B cell (primary cell): ENCODE measurements at regions not wholly inside any gene's neighbourhood (a gene's known extent, or its start where the extent isn't known, plus 50 kb on each side); places are given as distances from the start of the nearest gene placed in this dataset.

Experiments used
- ATAC-seq: fragments of 200-7000 bp; cut with Tn5 transposase; one replicate; pipeline ENCODE4 v1.10.0; 2021; ENCODE audit warnings: low read depth, mild to moderate bottlenecking, moderate number of reproducible peaks, moderate library complexity
- CTCF ChIA-PET: fragments of 350-600 bp; sonication (Branson Sonifier 250); formaldehyde crosslinking; loops from one replicate; lab custom pipeline; 2021; ENCODE audit warnings: antibody characterized with exemption, inconsistent platforms; lab: Charles Lee
- POLR2A ChIA-PET: fragments of 350-600 bp; sonication (Branson Sonifier 250); formaldehyde crosslinking; loops from one replicate; lab custom pipeline; 2021; ENCODE audit warnings: antibody characterized with exemption; lab: Charles Lee
- DNase-seq: peaks from one replicate; pipeline ENCODE4 v3.0.0; 2013
- H2AFZ ChIP-seq: 2 replicates; pipeline ENCODE4 v1.6.1; 2012; ENCODE audit warnings: mild to moderate bottlenecking, low read depth, low read length; ENCODE audit not compliant: insufficient read depth, poor library complexity, severe bottlenecking
- H3K27ac ChIP-seq, 2 donors: 1 replicate in 1 of 2; 2 replicates in 1 of 2; pipeline ENCODE4 v1.5.1; 2012 to 2013; ENCODE audit warnings: low read length in 2 of 2, mild to moderate bottlenecking in 2 of 2, moderate library complexity in 1 of 2
- H3K27me3 ChIP-seq, 4 experiments: fragments of 200-600 bp in 1 of 4; sonication (generic) in 1 of 4; replicated peaks in 1 of 4; 1 replicate in 2 of 4; 2 replicates in 2 of 4; pipeline versions ENCODE4 v1.6.1 to v1.7.0; 2013 to 2016; ENCODE audit warnings: low read length in 3 of 4, mild to moderate bottlenecking in 2 of 4, mixed read lengths in 1 of 4, moderate library complexity in 1 of 4; ENCODE audit not compliant: insufficient read depth in 4 of 4, control insufficient read depth in 3 of 4; ENCODE audit errors: control extremely low read depth in 1 of 4
- H3K36me3 ChIP-seq, 2 experiments: replicated peaks in 1 of 2; 1 replicate in 1 of 2; 2 replicates in 1 of 2; pipeline versions ENCODE4 v1.6.1 to v1.7.1; 2013; ENCODE audit warnings: low read length in 1 of 2; ENCODE audit not compliant: insufficient read depth in 2 of 2, control insufficient read depth in 1 of 2; ENCODE audit errors: control extremely low read depth in 1 of 2, extremely low read depth in 1 of 2
- H3K4me1 ChIP-seq, 2 donors: fragments of 200-600 bp in 1 of 2; sonication (generic) in 1 of 2; 1 replicate in 1 of 2; 2 replicates in 1 of 2; pipeline versions ENCODE4 v1.5.1 to v1.6.1; 2013 to 2017; ENCODE audit warnings: low read length in 2 of 2; ENCODE audit not compliant: control insufficient read depth in 2 of 2, insufficient read depth in 2 of 2
- H3K4me2 ChIP-seq: replicated peaks from 2 replicates; pipeline ENCODE3; 2012; ENCODE audit warnings: mild to moderate bottlenecking, low read depth, low read length; ENCODE audit not compliant: poor library complexity, severe bottlenecking
- H3K4me3 ChIP-seq, 5 experiments: fragments of 200-600 bp in 1 of 5; sonication (generic) in 1 of 5; 1 replicate in 3 of 5; 2 replicates in 2 of 5; pipeline versions ENCODE4 v1.5.1 to v1.7.0; 2011 to 2016; ENCODE audit warnings: low read length in 4 of 5, mild to moderate bottlenecking in 4 of 5, low read depth in 2 of 5, control low read depth in 1 of 5, moderate library complexity in 1 of 5; ENCODE audit not compliant: insufficient read depth in 1 of 5; ENCODE audit errors: control extremely low read depth in 1 of 5, extremely low read depth in 1 of 5
- H3K79me2 ChIP-seq: fragments of 200-600 bp; sonication (generic); one replicate; pipeline ENCODE4 v1.6.0; 2016; ENCODE audit warnings: low read length; ENCODE audit not compliant: control insufficient read depth, insufficient read depth
- H3K9ac ChIP-seq: fragments of 200-600 bp; sonication (generic); 2 replicates; pipeline ENCODE4 v1.6.1; 2017; ENCODE audit warnings: mild to moderate bottlenecking, low read length, moderate library complexity
- H3K9me3 ChIP-seq, 3 donors: one replicate each; pipeline versions ENCODE4 v1.6.1 to v1.7.1; 2013; ENCODE audit warnings: low read length in 2 of 3; ENCODE audit not compliant: control insufficient read depth in 2 of 3, insufficient read depth in 1 of 3; ENCODE audit errors: control extremely low read depth in 1 of 3
- H4K20me1 ChIP-seq: 2 replicates; pipeline ENCODE4 v1.6.0; 2012; ENCODE audit warnings: mild to moderate bottlenecking, low read length; ENCODE audit not compliant: insufficient read depth, control insufficient read depth, poor library complexity, severe bottlenecking
- H3K27ac Mint-ChIP-seq: one replicate; pipeline ENCODE4 v1.8.0; 2021; ENCODE audit warnings: mixed read lengths
- H3K27me3 Mint-ChIP-seq: one replicate; pipeline ENCODE4 v1.8.0; 2021; ENCODE audit warnings: mixed read lengths
- H3K4me1 Mint-ChIP-seq: one replicate; pipeline ENCODE4 v1.8.0; 2021; ENCODE audit warnings: mixed read lengths
- H3K4me3 Mint-ChIP-seq: one replicate; pipeline ENCODE4 v1.8.0; 2021; ENCODE audit warnings: mixed read lengths
- H3K9me3 Mint-ChIP-seq: one replicate; pipeline ENCODE4 v1.8.0; 2022; ENCODE audit warnings: mixed read lengths; ENCODE audit not compliant: insufficient read depth
- CTCF ChIP-seq: fragments of 200-600 bp; IDR thresholded peaks from one replicate; pipeline ENCODE4 v1.8.0; 2022; ENCODE audit warnings: antibody characterized with exemption, mild to moderate bottlenecking
- EZH2 ChIP-seq: IDR thresholded peaks from 2 replicates; pipeline ENCODE4 v1.6.1; 2012; ENCODE audit warnings: borderline replicate concordance, low read depth, mild to moderate bottlenecking, moderate library complexity, low read length; ENCODE audit not compliant: insufficient read depth, poor library complexity, severe bottlenecking
- WGBS: methylation state at CpG from one replicate; pipeline ENCODE4 v1.1.5; 2013; ENCODE audit warnings: missing lambda C conversion rate; ENCODE audit not compliant: insufficient coverage; 5-methylcytosine and 5-hydroxymethylcytosine counted together
- intact Hi-C: fragments of 100-400 bp; cut with micrococcal nuclease; formaldehyde crosslinking; loops from one replicate; pipeline ENCODE4 v1.10.0; 2022

DNA sequence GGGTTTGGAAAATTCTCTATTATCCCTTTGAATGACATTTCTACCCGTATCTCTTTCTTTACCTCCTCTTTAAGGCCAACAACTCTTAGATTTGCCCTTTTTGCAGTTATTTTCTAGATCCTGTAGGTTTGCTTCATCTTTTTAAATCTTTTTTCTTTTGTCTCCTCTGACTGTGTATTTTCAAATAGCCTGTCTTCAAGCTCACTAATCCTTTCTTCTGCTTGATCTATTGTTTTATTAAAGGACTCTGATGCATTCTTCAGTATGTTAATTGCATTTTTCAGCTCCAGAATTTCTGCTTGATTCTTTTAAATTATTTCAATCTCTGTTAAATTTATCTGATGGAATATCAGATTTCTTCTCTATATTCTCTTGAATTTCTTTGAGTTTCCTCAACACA lies 324.3 kb downstream of the PLA2G4A start:
- peaks cover 0 to 7% (median 4%) of the 10 kb centered on the region in 3 donors for H3K9me3 ChIP-seq
- no peak overlapping the region for H2AFZ ChIP-seq
- no peak overlapping the region for H3K9ac ChIP-seq
- ChIA-PET POLR2A (no interaction called here), CTCF (interaction anchor here (0.6 kb wide), 1 partner anchor 1481 kb away, joined by 3 read pairs; no protein-coding TSS in a partner anchor)
- ATAC-seq (no peak), DNase-seq (no peak)
- no peaks in the 10 kb centered on the region for H3K27me3 ChIP-seq
- Mint-ChIP-seq H3K27me3 (no peaks in the 10 kb centered on the region), H3K4me1 (no peaks in the 10 kb centered on the region), H3K9me3 (peaks cover 6% of the 10 kb centered on the region), H3K4me3 (no peak overlapping the region), H3K27ac (no peak overlapping the region)
- TF ChIP-seq EZH2: no peak
- no peak for TF ChIP-seq CTCF
- H4K20me1 ChIP-seq: no peaks in the 10 kb centered on the region
- no peak overlapping the region for H3K27ac ChIP-seq
- H3K4me1 ChIP-seq: no peaks in the 10 kb centered on the region
- H3K79me2 ChIP-seq: no peaks in the 10 kb centered on the region
- no CpG with 5 or more reads among the region's 1 CpG for WGBS
- H3K36me3 ChIP-seq: no peaks in the 10 kb centered on the region
- no peak overlapping the region for H3K4me2 ChIP-seq
- no peak overlapping the region for H3K4me3 ChIP-seq
- intact Hi-C loops: no loop called here

GRCh38 chr1:187157115-187157514 lies 328.4 kb downstream of the PLA2G4A start:
- H3K4me1 ChIP-seq: no peaks in the 10 kb centered on the region
- Mint-ChIP-seq H3K4me1 (no peaks in the 10 kb centered on the region), H3K9me3 (peaks cover 2% of the 10 kb centered on the region), H3K27me3 (no peaks in the 10 kb centered on the region), H3K27ac (no peak overlapping the region), H3K4me3 (no peak overlapping the region)
- intact Hi-C loops: no loop called here
- H3K36me3 ChIP-seq: no peaks in the 10 kb centered on the region
- no peak for DNase-seq
- H3K4me3 ChIP-seq: no peak overlapping the region
- TF ChIP-seq EZH2 (no peak), CTCF (no peak)
- H3K27ac ChIP-seq: no peak overlapping the region
- ChIA-PET CTCF (no interaction called here), POLR2A (no interaction called here)
- H4K20me1 ChIP-seq: no peaks in the 10 kb centered on the region
- no peaks in the 10 kb centered on the region for H3K27me3 ChIP-seq
- H3K4me2 ChIP-seq: no peak overlapping the region
- no peaks in the 10 kb centered on the region for H3K79me2 ChIP-seq
- peaks cover 0 to 3% (median 2%) of the 10 kb centered on the region in 3 donors for H3K9me3 ChIP-seq
- H3K9ac ChIP-seq: no peak overlapping the region
- no peak for ATAC-seq
- no peak overlapping the region for H2AFZ ChIP-seq
- no CpG with 5 or more reads among the region's 1 CpG for WGBS
